Suprapubic skin (tissue), 4 donors: ENCODE measurements at regions not wholly inside any gene's neighbourhood (a gene's known extent, or its start where the extent isn't known, plus 50 kb on each side); places are given as distances from the start of the nearest gene placed in this dataset.

Source experiments
- DNase-seq, 2 donors: peaks; one replicate each; pipeline ENCODE4 v3.0.0-alpha.2; 2019; ENCODE audit warnings: low spot score in 2 of 2
- H3K27ac ChIP-seq: fragments of 200-600 bp; sonication (generic); one replicate; pipeline ENCODE4 v1.5.1; 2019
- H3K27me3 ChIP-seq: fragments of 200-600 bp; sonication (generic); one replicate; pipeline ENCODE4 v1.5.1; 2019
- H3K36me3 ChIP-seq: fragments of 200-600 bp; sonication (generic); one replicate; pipeline ENCODE4 v1.5.1; 2019
- H3K4me1 ChIP-seq: fragments of 200-600 bp; sonication (generic); one replicate; pipeline ENCODE4 v1.5.1; 2019
- H3K4me3 ChIP-seq: fragments of 200-600 bp; sonication (generic); one replicate; pipeline ENCODE4 v1.5.1; 2019; ENCODE audit warnings: mild to moderate bottlenecking
- H3K9me3 ChIP-seq: fragments of 200-600 bp; sonication (generic); one replicate; pipeline ENCODE4 v1.5.1; 2019
- EP300 ChIP-seq: sonication (generic); formaldehyde crosslinking; IDR thresholded peaks from one replicate; pipeline ENCODE4 v1.6.1; 2017; ENCODE audit warnings: antibody characterized with exemption
- POLR2A ChIP-seq, 2 donors: fragments of 450-650 bp; IDR thresholded peaks; one replicate each; pipeline ENCODE4 v1.6.1; 2017; ENCODE audit warnings: antibody characterized with exemption in 2 of 2, mild to moderate bottlenecking in 2 of 2, moderate library complexity in 2 of 2
- POLR2AphosphoS5 ChIP-seq, 3 donors: sonication (generic); formaldehyde crosslinking; IDR thresholded peaks; one replicate each; pipeline ENCODE4 v1.6.1; 2017; ENCODE audit warnings: antibody characterized with exemption in 3 of 3
- WGBS: methylation state at CpG from one replicate; pipeline ENCODE4 v1.1.5; 2018; 5-methylcytosine and 5-hydroxymethylcytosine counted together
- TF ChIP-seq, protein P1 (sequence below), 2 donors: fragments of 200-600 bp in 1 of 2; fragments of 450-650 bp in 1 of 2; sonication (generic) in 1 of 2; IDR thresholded peaks; one replicate each; pipeline ENCODE4 v1.5.1; 2016 to 2019; ENCODE audit warnings: antibody characterized with exemption in 2 of 2, mild to moderate bottlenecking in 1 of 2, moderate library complexity in 1 of 2

DNA sequence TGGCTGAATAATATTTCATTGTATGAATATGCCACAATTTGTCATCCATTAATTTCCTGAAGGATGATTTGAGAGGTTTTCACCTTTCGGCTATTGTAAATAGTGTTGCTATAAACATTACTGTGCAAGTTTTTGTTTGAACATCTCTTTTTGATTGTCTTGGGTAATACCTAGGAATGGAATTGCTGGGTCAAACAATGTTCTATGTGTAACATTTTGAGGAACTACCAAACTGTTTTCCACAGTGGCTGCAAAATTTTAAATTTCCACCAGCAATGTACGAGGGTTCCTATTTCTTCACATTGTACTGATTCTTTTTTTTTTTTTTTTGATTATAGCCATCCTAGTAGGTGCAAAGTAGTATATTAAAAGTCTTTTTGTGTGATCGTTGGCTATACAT is 63.8 kb upstream of the ANKH start:
- Histone ChIP-seq H3K9me3 (no peaks in the 10 kb centered on the region), H3K27ac (no peak overlapping the region), H3K36me3 (no peaks in the 10 kb centered on the region), H3K27me3 (no peaks in the 10 kb centered on the region), H3K4me1 (no peaks in the 10 kb centered on the region), H3K4me3 (no peak overlapping the region)
- 85% methylated on average over 3 of the region's 3 CpGs for WGBS
- no peak for DNase-seq
- no peak for TF ChIP-seq POLR2AphosphoS5 (IDR thresholded peaks at IDR 0.05)
- no peak for TF ChIP-seq EP300
- TF ChIP-seq, protein P1, sequence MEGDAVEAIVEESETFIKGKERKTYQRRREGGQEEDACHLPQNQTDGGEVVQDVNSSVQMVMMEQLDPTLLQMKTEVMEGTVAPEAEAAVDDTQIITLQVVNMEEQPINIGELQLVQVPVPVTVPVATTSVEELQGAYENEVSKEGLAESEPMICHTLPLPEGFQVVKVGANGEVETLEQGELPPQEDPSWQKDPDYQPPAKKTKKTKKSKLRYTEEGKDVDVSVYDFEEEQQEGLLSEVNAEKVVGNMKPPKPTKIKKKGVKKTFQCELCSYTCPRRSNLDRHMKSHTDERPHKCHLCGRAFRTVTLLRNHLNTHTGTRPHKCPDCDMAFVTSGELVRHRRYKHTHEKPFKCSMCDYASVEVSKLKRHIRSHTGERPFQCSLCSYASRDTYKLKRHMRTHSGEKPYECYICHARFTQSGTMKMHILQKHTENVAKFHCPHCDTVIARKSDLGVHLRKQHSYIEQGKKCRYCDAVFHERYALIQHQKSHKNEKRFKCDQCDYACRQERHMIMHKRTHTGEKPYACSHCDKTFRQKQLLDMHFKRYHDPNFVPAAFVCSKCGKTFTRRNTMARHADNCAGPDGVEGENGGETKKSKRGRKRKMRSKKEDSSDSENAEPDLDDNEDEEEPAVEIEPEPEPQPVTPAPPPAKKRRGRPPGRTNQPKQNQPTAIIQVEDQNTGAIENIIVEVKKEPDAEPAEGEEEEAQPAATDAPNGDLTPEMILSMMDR (IDR thresholded peaks at IDR 0.05) = no peak
- no peak for TF ChIP-seq POLR2A (IDR thresholded peaks at IDR 0.05)

DNA sequence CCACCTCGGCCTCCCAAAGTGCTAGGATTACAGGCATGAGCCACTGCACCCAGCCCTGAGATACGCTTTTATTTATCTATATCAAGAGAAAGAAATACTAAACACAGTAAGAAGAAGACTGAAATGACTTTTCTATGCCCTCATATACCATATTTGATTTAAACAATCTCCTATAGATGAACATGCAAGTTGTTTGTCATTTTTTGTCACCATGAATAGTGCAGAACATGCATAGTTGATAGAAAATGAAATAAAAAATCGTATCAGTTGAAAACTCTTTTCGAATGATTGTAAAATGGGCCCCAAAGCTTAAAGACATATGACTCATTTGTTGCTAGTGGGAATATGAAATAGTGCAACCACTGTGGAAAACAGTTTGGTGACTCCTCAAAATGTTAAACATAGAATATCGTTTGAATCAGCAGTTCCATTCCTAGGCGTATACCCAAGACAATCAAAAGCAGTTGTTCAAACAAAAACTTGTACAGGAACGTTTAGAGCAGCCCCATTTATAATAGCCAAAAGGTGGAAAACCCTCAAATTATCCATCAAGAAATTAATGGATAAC is 61.4 kb upstream of the ANKH start:
- Histone ChIP-seq H3K4me1 (no peaks in the 10 kb centered on the region), H3K36me3 (no peaks in the 10 kb centered on the region), H3K27me3 (no peaks in the 10 kb centered on the region), H3K27ac (no peak overlapping the region), H3K9me3 (no peaks in the 10 kb centered on the region), H3K4me3 (no peak overlapping the region)
- 78% methylated on average over 7 of the region's 7 CpGs for WGBS
- DNase-seq = no peak
- TF ChIP-seq POLR2AphosphoS5 (IDR thresholded peaks at IDR 0.05) = no peak
- TF ChIP-seq EP300 = no peak
- TF ChIP-seq, protein P1 (IDR thresholded peaks at IDR 0.05) = no peak
- TF ChIP-seq POLR2A (IDR thresholded peaks at IDR 0.05) = no peak

DNA sequence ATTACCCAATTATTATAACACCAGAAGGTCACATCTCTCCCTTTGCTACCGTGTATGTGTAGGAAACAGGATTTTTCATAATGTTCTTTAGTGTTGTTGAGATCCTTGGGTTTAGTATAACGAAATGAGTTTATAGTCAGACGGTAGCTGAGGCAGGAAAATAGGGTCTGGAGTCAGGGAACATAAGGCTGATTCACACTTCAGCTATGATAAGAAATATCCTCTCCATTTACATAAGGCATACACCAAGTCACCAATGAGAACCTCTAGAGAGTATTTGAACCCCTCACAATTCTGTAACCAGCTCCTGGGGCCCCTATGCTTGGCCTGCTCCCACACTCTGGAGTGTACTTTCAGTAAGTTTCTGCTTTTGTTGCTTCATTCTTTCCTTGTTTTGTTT is 58.9 kb upstream of the ANKH start:
- H3K4me1 ChIP-seq = peaks cover 8% of the 10 kb centered on the region
- no peak overlapping the region for H3K4me3 ChIP-seq
- 91% methylated on average over 3 of the region's 3 CpGs for WGBS
- H3K27ac ChIP-seq = no peak overlapping the region
- TF ChIP-seq POLR2A (IDR thresholded peaks at IDR 0.05) = no peak
- TF ChIP-seq, protein P1 (IDR thresholded peaks at IDR 0.05) = no peak
- TF ChIP-seq POLR2AphosphoS5 (IDR thresholded peaks at IDR 0.05) = no peak
- no peak for TF ChIP-seq EP300
- H3K36me3 ChIP-seq = no peaks in the 10 kb centered on the region
- DNase-seq = no peak
- no peaks in the 10 kb centered on the region for H3K9me3 ChIP-seq
- no peaks in the 10 kb centered on the region for H3K27me3 ChIP-seq

DNA sequence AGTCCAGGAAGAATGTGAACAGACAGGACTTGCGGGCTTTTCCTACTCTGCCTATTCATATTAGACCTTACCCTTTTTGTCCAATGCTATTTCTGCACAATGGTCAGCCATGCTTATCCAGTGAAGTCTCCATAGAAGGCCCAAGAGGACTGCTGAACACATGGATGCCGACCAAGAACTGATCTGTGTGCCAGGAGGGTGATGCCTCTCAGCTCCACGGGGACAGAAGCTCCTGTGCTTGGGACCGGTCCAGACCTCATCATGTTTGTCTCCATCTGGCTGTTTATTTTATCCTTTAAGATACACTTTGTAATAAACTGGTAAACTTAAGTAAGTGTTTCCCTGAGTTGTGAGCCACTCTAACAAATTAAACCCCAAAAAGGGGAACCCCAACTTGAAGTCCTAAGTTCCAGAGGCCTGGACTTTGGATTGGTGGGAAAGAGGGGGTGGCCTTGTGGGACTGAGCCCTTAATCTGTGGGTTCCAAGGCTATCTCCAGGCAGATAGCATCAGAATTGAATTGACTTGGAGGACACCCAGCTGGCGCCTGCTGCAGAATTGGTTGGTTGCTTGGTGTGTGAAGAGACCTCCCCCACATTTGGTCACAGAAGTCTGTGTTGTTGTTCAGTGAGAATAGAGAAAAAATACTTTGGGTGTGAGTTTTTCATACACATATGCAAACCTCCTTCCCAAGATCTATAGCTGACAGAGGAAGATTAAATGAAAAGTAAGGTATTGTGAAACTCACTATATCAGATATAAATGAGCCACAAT is 57.9 kb upstream of the ANKH start:
- TF ChIP-seq EP300 (no peak), POLR2A (IDR thresholded peaks at IDR 0.05) (no peak), POLR2AphosphoS5 (IDR thresholded peaks at IDR 0.05) (no peak)
- TF ChIP-seq, protein P1 (IDR thresholded peaks at IDR 0.05) = no peak
- no peak overlapping the region for H3K4me3 ChIP-seq
- H3K36me3 ChIP-seq = no peaks in the 10 kb centered on the region
- H3K4me1 ChIP-seq = peaks cover 10% of the 10 kb centered on the region
- DNase-seq = no peak
- H3K9me3 ChIP-seq = no peaks in the 10 kb centered on the region
- H3K27ac ChIP-seq = no peak overlapping the region
- H3K27me3 ChIP-seq = no peaks in the 10 kb centered on the region
- 81% methylated on average over 5 of the region's 5 CpGs for WGBS

DNA sequence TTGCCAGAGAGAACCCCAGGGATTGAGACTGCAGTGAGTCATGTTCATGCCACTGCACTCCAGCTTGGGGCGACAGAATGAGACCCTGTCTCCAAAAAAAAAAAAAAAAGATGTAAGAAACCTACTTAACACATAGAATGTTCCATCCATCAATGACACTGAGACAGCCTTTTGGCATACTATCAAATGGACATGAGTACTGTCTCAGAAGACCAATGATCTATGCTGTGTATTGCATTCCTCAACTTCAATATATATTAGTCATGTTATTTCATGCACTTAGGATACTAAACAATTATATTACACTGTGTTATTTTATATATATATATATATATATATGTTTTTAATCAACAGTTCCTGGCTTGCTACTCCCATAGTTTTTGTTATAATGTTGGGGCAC is 57.1 kb upstream of the ANKH start:
- no peaks in the 10 kb centered on the region for H3K9me3 ChIP-seq
- H3K4me1 ChIP-seq = peaks cover 10% of the 10 kb centered on the region
- H3K27me3 ChIP-seq = no peaks in the 10 kb centered on the region
- no peak overlapping the region for H3K27ac ChIP-seq
- TF ChIP-seq POLR2A (IDR thresholded peaks at IDR 0.05) (no peak), EP300 (no peak), POLR2AphosphoS5 (IDR thresholded peaks at IDR 0.05) (no peak)
- TF ChIP-seq, protein P1 (IDR thresholded peaks at IDR 0.05) = no peak
- H3K36me3 ChIP-seq = no peaks in the 10 kb centered on the region
- no peak for DNase-seq
- H3K4me3 ChIP-seq = no peak overlapping the region
- WGBS = 56% methylated on average over 1 of the region's 1 CpG
